SU-DHL-6 (cell line): ENCODE measurements at regions not wholly inside any gene's neighbourhood (a gene's known extent, or its start where the extent isn't known, plus 50 kb on each side); places are given as distances from the start of the nearest gene placed in this dataset.

Experiments
- H2AFZ ChIP-seq: fragments of 200-600 bp; sonication (generic); 2 replicates; pipeline ENCODE4 v1.6.1; 2014; ENCODE audit warnings: low read depth, mild to moderate bottlenecking, moderate library complexity, mixed read lengths, antibody characterized with exemption, low read length; ENCODE audit not compliant: severe bottlenecking
- H3F3A ChIP-seq: fragments of 200-600 bp; shearing (Covaris generic); 2 replicates; pipeline ENCODE4 v1.6.0; 2016; ENCODE audit warnings: antibody characterized with exemption, mild to moderate bottlenecking; ENCODE audit not compliant: insufficient read depth
- H3K27ac ChIP-seq: fragments of 200-600 bp; sonication (generic); 2 replicates; pipeline ENCODE4 v1.5.1; 2016; ENCODE audit warnings: low read depth, mild to moderate bottlenecking, low read length, moderate library complexity, mixed read lengths
- H3K27me3 ChIP-seq: fragments of 200-600 bp; sonication (generic), shearing (Covaris generic); 2 replicates; pipeline ENCODE4 v1.6.0; 2014; ENCODE audit warnings: mild to moderate bottlenecking, low read length
- H3K36me3 ChIP-seq: fragments of 200-600 bp; sonication (generic); 2 replicates; pipeline ENCODE4 v1.6.1; 2014; ENCODE audit warnings: mild to moderate bottlenecking, low read length, mixed read lengths
- H3K4me2 ChIP-seq: fragments of 300-600, 200-600 bp; shearing (Covaris generic), sonication (generic); 2 replicates; pipeline ENCODE4 v1.6.0; 2014; ENCODE audit warnings: low read length, low read depth, mild to moderate bottlenecking; ENCODE audit not compliant: poor library complexity, severe bottlenecking
- H3K4me3 ChIP-seq: fragments of 200-600 bp; sonication (generic); 2 replicates; pipeline ENCODE4 v1.5.1; 2014; ENCODE audit warnings: antibody characterized with exemption, low read length, mild to moderate bottlenecking, mixed read lengths; ENCODE audit not compliant: insufficient read depth, poor library complexity, severe bottlenecking
- H3K79me2 ChIP-seq: fragments of 200-600 bp; sonication (generic); 2 replicates; pipeline ENCODE4 v1.6.1; 2014; ENCODE audit warnings: mild to moderate bottlenecking, low read length, moderate library complexity; ENCODE audit not compliant: insufficient read depth
- H3K9ac ChIP-seq: fragments of 200-600 bp; sonication (generic); 2 replicates; pipeline ENCODE4 v1.7.0; 2014; ENCODE audit warnings: mild to moderate bottlenecking, low read length
- H3K9me2 ChIP-seq: fragments of 200-600 bp; sonication (generic); replicated peaks from 2 replicates; pipeline ENCODE4 v1.6.1; 2014; ENCODE audit warnings: low read length; ENCODE audit not compliant: insufficient read depth
- H3K9me3 ChIP-seq: fragments of 200-600 bp; sonication (generic); 2 replicates; pipeline ENCODE4 v1.6.1; 2014; ENCODE audit warnings: low read length, mixed read lengths; ENCODE audit not compliant: insufficient read depth
- H4K20me1 ChIP-seq: fragments of 200-600 bp; sonication (generic); 2 replicates; pipeline ENCODE4 v1.6.1; 2014; ENCODE audit warnings: low read depth, mild to moderate bottlenecking, antibody characterized with exemption, low read length, moderate library complexity, mixed read lengths
- EZH2phosphoT487 ChIP-seq: fragments of 200-600 bp; sonication (generic), shearing (Covaris generic); conservative IDR thresholded peaks from 2 replicates; pipeline ENCODE4 v1.6.1; 2018; ENCODE audit warnings: mild to moderate bottlenecking, antibody characterized with exemption, low read length, moderate library complexity, mixed read lengths
- TF ChIP-seq, protein P1 (sequence below): fragments of 200-600 bp; sonication (generic); IDR thresholded peaks from one replicate; pipeline ENCODE4 v1.5.1; 2017; ENCODE audit warnings: antibody characterized with exemption, mild to moderate bottlenecking, low read length, moderate library complexity; ENCODE audit not compliant: insufficient read depth, poor library complexity, severe bottlenecking

DNA sequence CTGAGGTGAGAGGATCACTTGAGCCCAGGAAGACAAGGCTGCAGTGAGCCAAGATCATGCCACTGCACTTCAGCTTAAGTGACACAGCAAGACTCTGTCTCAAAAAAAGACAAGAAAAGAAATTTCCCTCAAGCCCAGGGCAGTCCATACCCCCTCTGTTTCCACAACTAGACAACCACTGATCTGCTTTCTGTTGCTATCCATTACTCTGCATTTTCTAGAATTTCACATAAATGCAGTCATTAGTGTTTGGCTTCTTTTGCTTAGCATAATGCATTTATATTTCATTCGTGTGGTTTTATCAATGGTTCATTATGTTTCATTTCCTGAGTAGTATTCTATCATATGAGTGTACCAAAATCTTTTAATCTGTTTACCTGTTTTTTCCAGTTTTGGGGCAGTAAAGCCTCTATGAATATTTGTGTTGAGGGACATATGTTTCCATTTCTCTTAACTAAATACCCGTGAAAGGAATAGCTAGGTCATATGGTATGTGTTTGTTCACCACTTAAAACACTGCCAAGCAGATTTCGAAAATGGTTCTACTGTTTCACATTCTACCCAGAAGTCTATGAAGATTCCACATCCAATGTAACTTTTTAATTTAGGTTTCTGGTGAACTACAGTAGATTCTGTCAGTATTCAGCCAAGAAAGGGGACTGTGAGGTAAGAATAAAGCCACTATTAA lies 271.8 kb downstream of the ZNF608 start:
- H3K9ac ChIP-seq, result no peak overlapping the region
- H3F3A ChIP-seq, result no peaks in the 10 kb centered on the region
- H3K27ac ChIP-seq, result no peak overlapping the region
- TF ChIP-seq, protein P1, sequence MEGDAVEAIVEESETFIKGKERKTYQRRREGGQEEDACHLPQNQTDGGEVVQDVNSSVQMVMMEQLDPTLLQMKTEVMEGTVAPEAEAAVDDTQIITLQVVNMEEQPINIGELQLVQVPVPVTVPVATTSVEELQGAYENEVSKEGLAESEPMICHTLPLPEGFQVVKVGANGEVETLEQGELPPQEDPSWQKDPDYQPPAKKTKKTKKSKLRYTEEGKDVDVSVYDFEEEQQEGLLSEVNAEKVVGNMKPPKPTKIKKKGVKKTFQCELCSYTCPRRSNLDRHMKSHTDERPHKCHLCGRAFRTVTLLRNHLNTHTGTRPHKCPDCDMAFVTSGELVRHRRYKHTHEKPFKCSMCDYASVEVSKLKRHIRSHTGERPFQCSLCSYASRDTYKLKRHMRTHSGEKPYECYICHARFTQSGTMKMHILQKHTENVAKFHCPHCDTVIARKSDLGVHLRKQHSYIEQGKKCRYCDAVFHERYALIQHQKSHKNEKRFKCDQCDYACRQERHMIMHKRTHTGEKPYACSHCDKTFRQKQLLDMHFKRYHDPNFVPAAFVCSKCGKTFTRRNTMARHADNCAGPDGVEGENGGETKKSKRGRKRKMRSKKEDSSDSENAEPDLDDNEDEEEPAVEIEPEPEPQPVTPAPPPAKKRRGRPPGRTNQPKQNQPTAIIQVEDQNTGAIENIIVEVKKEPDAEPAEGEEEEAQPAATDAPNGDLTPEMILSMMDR, result no peak
- no peak for TF ChIP-seq EZH2phosphoT487
- no peak overlapping the region for H2AFZ ChIP-seq
- H3K27me3 ChIP-seq, result no peaks in the 10 kb centered on the region
- no peak overlapping the region for H3K4me2 ChIP-seq
- no peaks in the 10 kb centered on the region for H3K9me2 ChIP-seq
- no peak overlapping the region for H3K4me3 ChIP-seq
- no peaks in the 10 kb centered on the region for H3K36me3 ChIP-seq
- no peaks in the 10 kb centered on the region for H4K20me1 ChIP-seq
- H3K9me3 ChIP-seq, result no peaks in the 10 kb centered on the region
- no peaks in the 10 kb centered on the region for H3K79me2 ChIP-seq

DNA sequence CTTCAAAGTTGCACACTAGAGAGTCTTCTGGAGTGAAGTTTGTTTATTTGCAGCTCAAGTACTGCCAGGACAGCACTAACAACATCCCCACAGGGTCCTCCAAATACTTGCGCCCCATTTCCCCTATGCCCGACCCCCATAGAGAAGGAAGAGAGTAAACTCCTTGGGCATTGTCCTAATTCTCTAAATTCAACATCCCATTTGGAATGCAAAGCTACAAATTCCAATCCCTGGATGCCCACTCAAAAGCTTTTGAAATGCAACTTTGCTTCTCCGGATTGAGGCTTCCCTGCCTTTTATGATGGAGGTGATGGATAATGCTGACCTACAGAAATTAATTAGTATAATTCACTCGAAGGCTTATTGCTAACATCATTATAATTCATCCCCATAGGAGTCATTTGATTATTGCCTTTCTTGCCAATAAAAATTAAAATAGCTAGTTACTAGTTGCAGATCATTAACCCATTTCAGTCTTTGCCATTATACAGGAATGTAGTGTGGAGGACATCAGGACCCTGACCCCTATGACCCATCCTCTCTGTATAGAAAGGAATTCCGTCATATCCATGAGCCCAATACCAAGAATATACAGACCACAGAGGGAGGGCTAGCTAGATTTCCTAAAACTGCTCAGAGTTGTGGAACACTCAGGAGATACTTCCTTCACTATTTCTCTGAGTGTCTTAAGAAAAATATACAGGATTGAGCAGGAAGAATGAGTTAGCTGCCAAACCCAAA lies 277.6 kb downstream of the ZNF608 start:
- Histone ChIP-seq H3K79me2 (no peaks in the 10 kb centered on the region), H3K9me3 (no peaks in the 10 kb centered on the region), H3K4me2 (no peak overlapping the region), H3K27ac (no peak overlapping the region), H2AFZ (no peak overlapping the region), H3K36me3 (no peaks in the 10 kb centered on the region), H3K4me3 (no peak overlapping the region), H3K9me2 (no peaks in the 10 kb centered on the region), H4K20me1 (no peaks in the 10 kb centered on the region), H3K9ac (no peak overlapping the region), H3K27me3 (no peaks in the 10 kb centered on the region), H3F3A (no peaks in the 10 kb centered on the region)
- no peak for TF ChIP-seq EZH2phosphoT487
- TF ChIP-seq, protein P1, result no peak

DNA sequence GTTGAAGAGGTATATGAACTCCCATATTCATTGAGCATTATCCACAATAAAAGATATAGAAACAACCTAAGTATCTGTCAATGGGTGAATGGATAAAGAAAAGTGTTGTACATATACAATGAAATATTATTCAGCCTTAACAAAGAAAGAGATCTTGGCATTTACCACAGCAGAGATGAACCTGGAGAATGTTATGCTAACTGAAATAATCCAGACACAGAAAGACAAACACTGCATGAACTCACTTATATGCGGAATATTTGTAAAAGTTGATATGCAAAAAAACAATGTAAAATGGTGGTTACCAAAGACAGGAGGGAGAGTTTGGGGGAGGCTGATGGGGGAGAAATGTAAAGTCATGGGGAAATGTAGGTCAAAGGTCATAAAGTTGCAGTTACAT lies 278.7 kb downstream of the ZNF608 start:
- no peak for TF ChIP-seq EZH2phosphoT487
- no peaks in the 10 kb centered on the region for H3K27me3 ChIP-seq

DNA sequence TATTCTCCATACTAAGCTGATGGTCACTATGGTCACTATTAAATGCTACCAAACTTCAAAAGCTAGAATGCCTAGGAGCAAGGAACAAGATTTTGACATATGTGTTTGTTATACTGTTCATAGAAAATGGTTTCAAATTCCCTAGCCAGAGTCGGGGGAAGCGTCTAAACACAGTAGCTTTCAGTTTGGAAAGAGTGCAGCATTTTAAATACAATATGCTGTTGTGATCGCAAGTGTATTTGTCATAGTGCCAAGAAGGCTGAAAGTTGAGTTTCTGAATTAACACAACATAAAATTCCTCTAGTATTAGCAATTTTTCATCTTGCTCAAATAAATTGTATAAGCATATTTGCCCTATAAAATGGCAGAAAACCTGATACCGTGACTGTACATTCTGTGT lies 280.4 kb downstream of the ZNF608 start:
- TF ChIP-seq, protein P1, result no peak
- no peak for TF ChIP-seq EZH2phosphoT487
- no peaks in the 10 kb centered on the region for H3K79me2 ChIP-seq
- no peak overlapping the region for H3K27ac ChIP-seq
- H2AFZ ChIP-seq, result no peak overlapping the region
- H3K9me2 ChIP-seq, result no peaks in the 10 kb centered on the region
- H4K20me1 ChIP-seq, result no peaks in the 10 kb centered on the region
- no peaks in the 10 kb centered on the region for H3K9me3 ChIP-seq
- no peak overlapping the region for H3K9ac ChIP-seq
- no peaks in the 10 kb centered on the region for H3K36me3 ChIP-seq
- no peaks in the 10 kb centered on the region for H3F3A ChIP-seq
- H3K4me2 ChIP-seq, result no peak overlapping the region
- no peaks in the 10 kb centered on the region for H3K27me3 ChIP-seq
- no peak overlapping the region for H3K4me3 ChIP-seq

More for the DNA sequence above, 278.7 kb downstream of the ZNF608 start:
- Histone ChIP-seq H3K36me3 (no peaks in the 10 kb centered on the region), H2AFZ (no peak overlapping the region), H3K4me2 (no peak overlapping the region), H3K79me2 (no peaks in the 10 kb centered on the region), H3K27ac (no peak overlapping the region), H3K9me3 (no peaks in the 10 kb centered on the region), H3K9ac (no peak overlapping the region), H4K20me1 (no peaks in the 10 kb centered on the region), H3K4me3 (no peak overlapping the region), H3F3A (no peaks in the 10 kb centered on the region), H3K9me2 (no peaks in the 10 kb centered on the region)
